ENCODE measurements at regions not wholly inside any gene's neighbourhood (a gene's known extent, or its start where the extent isn't known, plus 50 kb on each side); places are given as distances from the start of the nearest gene placed in this dataset.
A peak's percentile ranks its signal among the peaks of the same experiment; 100 is the strongest.

DNA sequence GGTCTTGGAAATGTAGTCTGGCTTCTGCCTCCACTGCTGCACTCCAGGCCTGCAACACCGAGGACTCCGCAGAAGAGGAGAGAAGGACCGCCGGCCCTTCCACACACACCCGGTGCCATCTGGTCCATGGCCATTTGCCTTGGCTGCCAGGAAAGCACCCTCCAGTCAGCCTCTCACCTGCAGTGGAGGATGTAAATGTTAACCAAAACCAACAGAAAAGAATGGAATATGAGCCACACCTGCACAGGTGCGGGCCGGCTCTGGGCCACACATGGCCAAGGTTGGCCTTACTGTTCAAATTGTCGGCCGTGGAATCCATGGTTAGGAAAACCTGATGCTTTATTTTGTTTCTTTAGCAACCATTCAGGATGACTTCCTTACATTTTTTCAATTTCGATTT is 178.3 kb upstream of the C2CD4B start:
- H3K36me3 ChIP-seq (ENCODE audit: control insufficient read depth in 2 of 2, insufficient read depth in 2 of 2, low read length in 2 of 2) = no peaks in the 10 kb centered on the region
- H3K27ac ChIP-seq (ENCODE audit: low read depth in 2 of 2, low read length in 2 of 2) = peak overlapping the region; percentile 7 to 16
- no peaks in the 10 kb centered on the region for H3K27me3 ChIP-seq (ENCODE audit: control insufficient read depth in 2 of 2, insufficient read depth in 2 of 2, low read length in 2 of 2)
- no peak overlapping the region for H3K9ac ChIP-seq (ENCODE audit: low read depth in 1 of 2, low read length in 2 of 2)
- peak overlapping the region in 1 of 2 donors; percentile 2 for H3K4me3 ChIP-seq (ENCODE audit: low read length in 2 of 2)
- H3K4me1 ChIP-seq (ENCODE audit: control insufficient read depth in 2 of 2, insufficient read depth in 2 of 2, low read length in 2 of 2) = peaks cover 11 to 18% of the 10 kb centered on the region in 2 donors
- H3K9me3 ChIP-seq (ENCODE audit: control insufficient read depth in 2 of 2, low read length in 2 of 2) = no peaks in the 10 kb centered on the region

DNA sequence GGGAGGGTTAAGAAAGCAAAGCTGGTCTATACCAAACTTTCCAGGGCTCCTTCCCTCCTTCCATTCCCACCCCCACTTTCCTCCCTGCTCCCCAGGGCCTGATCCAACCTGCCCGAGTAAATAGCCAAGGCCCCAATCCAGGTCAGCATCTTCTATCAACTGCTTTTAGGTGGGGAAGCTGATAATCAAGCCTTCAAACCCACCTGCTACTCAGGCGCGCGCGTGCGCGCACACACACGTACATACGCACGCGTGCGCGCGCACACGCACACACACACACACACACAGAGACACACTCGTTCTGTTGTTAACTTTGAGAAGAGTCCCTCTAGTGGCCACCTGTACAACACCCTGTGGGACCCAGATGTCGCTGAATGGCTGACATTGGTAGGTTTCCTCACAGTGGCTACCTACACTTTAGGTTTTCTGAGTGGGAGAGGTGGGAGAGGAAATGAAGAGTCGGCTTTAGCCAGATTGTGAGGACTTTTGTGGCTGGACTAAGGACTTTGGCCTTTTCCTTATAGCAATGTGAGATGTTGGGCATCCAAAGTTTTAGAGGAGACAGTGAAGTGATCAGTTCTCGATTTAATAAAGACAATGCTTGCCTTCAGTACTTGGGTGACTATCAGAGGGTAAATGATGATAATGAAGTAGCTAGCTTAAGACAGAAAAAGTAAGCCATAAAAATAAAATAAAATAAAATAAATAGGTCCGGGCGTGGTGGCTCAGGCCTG is 179.9 kb upstream of the C2CD4B start:
- no peak overlapping the region for H3K27ac ChIP-seq (ENCODE audit: low read depth in 2 of 2, low read length in 2 of 2)
- no peaks in the 10 kb centered on the region for H3K9me3 ChIP-seq (ENCODE audit: control insufficient read depth in 2 of 2, low read length in 2 of 2)
- peak overlapping the region; percentile 63 to 65 for H3K4me3 ChIP-seq (ENCODE audit: low read length in 2 of 2)
- H3K27me3 ChIP-seq (ENCODE audit: control insufficient read depth in 2 of 2, insufficient read depth in 2 of 2, low read length in 2 of 2) = no peaks in the 10 kb centered on the region
- H3K9ac ChIP-seq (ENCODE audit: low read depth in 1 of 2, low read length in 2 of 2) = peak overlapping the region in 1 of 2 donors; percentile 53
- H3K4me1 ChIP-seq (ENCODE audit: control insufficient read depth in 2 of 2, insufficient read depth in 2 of 2, low read length in 2 of 2) = peaks cover 17 to 24% of the 10 kb centered on the region in 2 donors
- no peaks in the 10 kb centered on the region for H3K36me3 ChIP-seq (ENCODE audit: control insufficient read depth in 2 of 2, insufficient read depth in 2 of 2, low read length in 2 of 2)

GRCh38 chr15:62346168-62346567 is 181.1 kb upstream of the C2CD4B start:
- H3K27ac ChIP-seq (ENCODE audit: low read depth in 2 of 2, low read length in 2 of 2) = no peak overlapping the region
- no peaks in the 10 kb centered on the region for H3K36me3 ChIP-seq (ENCODE audit: control insufficient read depth in 2 of 2, insufficient read depth in 2 of 2, low read length in 2 of 2)
- H3K4me1 ChIP-seq (ENCODE audit: control insufficient read depth in 2 of 2, insufficient read depth in 2 of 2, low read length in 2 of 2) = peaks cover 17 to 24% of the 10 kb centered on the region in 2 donors
- no peaks in the 10 kb centered on the region for H3K9me3 ChIP-seq (ENCODE audit: control insufficient read depth in 2 of 2, low read length in 2 of 2)
- no peaks in the 10 kb centered on the region for H3K27me3 ChIP-seq (ENCODE audit: control insufficient read depth in 2 of 2, insufficient read depth in 2 of 2, low read length in 2 of 2)
- H3K4me3 ChIP-seq (ENCODE audit: low read length in 2 of 2) = no peak overlapping the region
- H3K9ac ChIP-seq (ENCODE audit: low read depth in 1 of 2, low read length in 2 of 2) = no peak overlapping the region

DNA sequence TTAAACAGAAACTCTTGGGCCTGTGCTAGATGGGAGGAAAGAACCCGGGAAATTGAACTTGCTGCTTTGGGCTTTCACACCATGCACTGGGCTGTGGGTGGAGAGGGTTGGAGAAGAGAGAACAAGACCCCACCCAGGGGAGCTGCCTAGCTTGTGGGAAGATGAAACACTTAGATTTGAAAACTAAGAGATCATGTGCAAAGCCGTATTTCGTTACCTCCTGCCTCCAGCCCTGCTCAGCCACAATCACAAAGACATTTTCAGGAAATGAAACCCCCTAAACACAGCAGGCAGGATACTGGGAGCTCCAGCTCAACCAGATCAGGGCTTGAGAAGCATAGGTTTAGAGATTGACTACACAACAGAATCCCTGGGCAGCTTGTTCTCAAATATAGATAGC is 183.0 kb upstream of the C2CD4B start:
- Histone ChIP-seq H3K9ac (ENCODE audit: low read depth in 1 of 2, low read length in 2 of 2) (peak overlapping the region in 1 of 2 donors; percentile 16), H3K27me3 (ENCODE audit: control insufficient read depth in 2 of 2, insufficient read depth in 2 of 2, low read length in 2 of 2) (no peaks in the 10 kb centered on the region), H3K4me1 (ENCODE audit: control insufficient read depth in 2 of 2, insufficient read depth in 2 of 2, low read length in 2 of 2) (peaks cover 16 to 24% of the 10 kb centered on the region in 2 donors), H3K27ac (ENCODE audit: low read depth in 2 of 2, low read length in 2 of 2) (peak overlapping the region; percentile 39 to 73), H3K4me3 (ENCODE audit: low read length in 2 of 2) (no peak overlapping the region), H3K36me3 (ENCODE audit: control insufficient read depth in 2 of 2, insufficient read depth in 2 of 2, low read length in 2 of 2) (no peaks in the 10 kb centered on the region), H3K9me3 (ENCODE audit: control insufficient read depth in 2 of 2, low read length in 2 of 2) (no peaks in the 10 kb centered on the region)

GRCh38 chr15:62348623-62349022 is 183.5 kb upstream of the C2CD4B start:
- no peak overlapping the region for H3K4me3 ChIP-seq (ENCODE audit: low read length in 2 of 2)

GRCh38 chr15:62352817-62353216 is 187.7 kb upstream of the C2CD4B start:
- H3K4me1 ChIP-seq (ENCODE audit: control insufficient read depth in 2 of 2, insufficient read depth in 2 of 2, low read length in 2 of 2) = peaks cover 9 to 13% of the 10 kb centered on the region in 2 donors
- H3K27me3 ChIP-seq (ENCODE audit: control insufficient read depth in 2 of 2, insufficient read depth in 2 of 2, low read length in 2 of 2) = no peaks in the 10 kb centered on the region
- H3K4me3 ChIP-seq (ENCODE audit: low read length in 2 of 2) = no peak overlapping the region

More at GRCh38 chr15:62348623-62349022, 183.5 kb upstream of the C2CD4B start:
- Histone ChIP-seq H3K36me3 (ENCODE audit: control insufficient read depth in 2 of 2, insufficient read depth in 2 of 2, low read length in 2 of 2) (no peaks in the 10 kb centered on the region), H3K9me3 (ENCODE audit: control insufficient read depth in 2 of 2, low read length in 2 of 2) (no peaks in the 10 kb centered on the region), H3K4me1 (ENCODE audit: control insufficient read depth in 2 of 2, insufficient read depth in 2 of 2, low read length in 2 of 2) (peaks cover 14 to 24% of the 10 kb centered on the region in 2 donors), H3K27ac (ENCODE audit: low read depth in 2 of 2, low read length in 2 of 2) (peak overlapping the region; percentile 17 to 64), H3K9ac (ENCODE audit: low read depth in 1 of 2, low read length in 2 of 2) (no peak overlapping the region), H3K27me3 (ENCODE audit: control insufficient read depth in 2 of 2, insufficient read depth in 2 of 2, low read length in 2 of 2) (no peaks in the 10 kb centered on the region)

DNA sequence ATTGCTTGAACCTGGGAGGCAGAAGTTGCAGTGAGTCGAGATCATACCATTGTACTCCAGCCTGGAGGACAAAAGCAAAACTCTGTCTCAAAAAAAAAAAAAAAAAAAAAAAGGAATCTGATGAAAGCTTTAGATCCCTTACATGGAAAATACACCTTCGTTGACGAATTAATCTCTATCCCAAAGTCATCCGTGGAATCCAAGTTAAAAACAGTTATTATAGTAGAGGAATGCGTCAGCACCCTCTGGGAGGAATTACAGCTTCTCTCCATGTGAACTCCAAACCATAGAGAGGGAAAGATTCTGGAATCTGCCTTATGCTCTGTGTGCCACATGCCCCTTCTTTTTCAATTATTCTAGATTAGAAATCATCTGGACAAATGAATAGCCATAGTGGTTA is 192.3 kb upstream of the C2CD4B start:
- no peaks in the 10 kb centered on the region for H3K36me3 ChIP-seq (ENCODE audit: control insufficient read depth in 2 of 2, insufficient read depth in 2 of 2, low read length in 2 of 2)
- H3K27me3 ChIP-seq (ENCODE audit: control insufficient read depth in 2 of 2, insufficient read depth in 2 of 2, low read length in 2 of 2) = no peaks in the 10 kb centered on the region
- no peak overlapping the region for H3K4me3 ChIP-seq (ENCODE audit: low read length in 2 of 2)
- no peak overlapping the region for H3K27ac ChIP-seq (ENCODE audit: low read depth in 2 of 2, low read length in 2 of 2)
- no peak overlapping the region for H3K9ac ChIP-seq (ENCODE audit: low read depth in 1 of 2, low read length in 2 of 2)
- H3K9me3 ChIP-seq (ENCODE audit: control insufficient read depth in 2 of 2, low read length in 2 of 2) = no peaks in the 10 kb centered on the region
- H3K4me1 ChIP-seq (ENCODE audit: control insufficient read depth in 2 of 2, insufficient read depth in 2 of 2, low read length in 2 of 2) = no peaks in the 10 kb centered on the region

More at GRCh38 chr15:62352817-62353216, 187.7 kb upstream of the C2CD4B start:
- Histone ChIP-seq H3K9ac (ENCODE audit: low read depth in 1 of 2, low read length in 2 of 2) (no peak overlapping the region), H3K9me3 (ENCODE audit: control insufficient read depth in 2 of 2, low read length in 2 of 2) (no peaks in the 10 kb centered on the region), H3K27ac (ENCODE audit: low read depth in 2 of 2, low read length in 2 of 2) (no peak overlapping the region), H3K36me3 (ENCODE audit: control insufficient read depth in 2 of 2, insufficient read depth in 2 of 2, low read length in 2 of 2) (no peaks in the 10 kb centered on the region)

DNA sequence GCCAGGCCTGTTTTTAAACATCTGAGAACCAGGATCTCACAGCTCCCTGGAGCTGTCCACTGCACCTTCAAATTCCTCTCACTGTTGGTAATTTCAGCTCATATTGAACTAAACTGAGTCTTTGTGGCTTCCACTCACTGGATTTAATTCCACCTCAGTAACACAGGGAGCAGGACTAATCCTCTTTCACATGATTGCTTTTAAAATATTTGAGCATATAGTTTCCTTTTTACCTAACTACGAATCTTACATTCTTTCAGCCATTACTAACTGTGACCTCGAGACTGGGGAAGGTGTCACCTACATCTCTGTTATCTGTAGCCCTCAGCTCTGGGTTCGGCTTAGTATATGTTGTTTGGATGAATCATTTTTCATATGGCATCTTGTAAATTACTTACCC is 194.3 kb upstream of the C2CD4B start:
- H3K36me3 ChIP-seq (ENCODE audit: control insufficient read depth in 2 of 2, insufficient read depth in 2 of 2, low read length in 2 of 2) = no peaks in the 10 kb centered on the region
- no peaks in the 10 kb centered on the region for H3K4me1 ChIP-seq (ENCODE audit: control insufficient read depth in 2 of 2, insufficient read depth in 2 of 2, low read length in 2 of 2)
- H3K27ac ChIP-seq (ENCODE audit: low read depth in 2 of 2, low read length in 2 of 2) = no peak overlapping the region
- no peak overlapping the region for H3K9ac ChIP-seq (ENCODE audit: low read depth in 1 of 2, low read length in 2 of 2)
- no peak overlapping the region for H3K4me3 ChIP-seq (ENCODE audit: low read length in 2 of 2)
- no peaks in the 10 kb centered on the region for H3K9me3 ChIP-seq (ENCODE audit: control insufficient read depth in 2 of 2, low read length in 2 of 2)
- no peaks in the 10 kb centered on the region for H3K27me3 ChIP-seq (ENCODE audit: control insufficient read depth in 2 of 2, insufficient read depth in 2 of 2, low read length in 2 of 2)

- Histone ChIP-seq H3K36me3 (ENCODE audit: control insufficient read depth in 2 of 2, insufficient read depth in 2 of 2, low read length in 2 of 2) (no peaks in the 10 kb centered on the region), H3K4me3 (ENCODE audit: low read length in 2 of 2) (no peak overlapping the region), H3K4me1 (ENCODE audit: control insufficient read depth in 2 of 2, insufficient read depth in 2 of 2, low read length in 2 of 2) (peaks cover 0 to under 1% of the 10 kb centered on the region in 2 donors), H3K9me3 (ENCODE audit: control insufficient read depth in 2 of 2, low read length in 2 of 2) (no peaks in the 10 kb centered on the region), H3K27ac (ENCODE audit: low read depth in 2 of 2, low read length in 2 of 2) (no peak overlapping the region), H3K9ac (ENCODE audit: low read depth in 1 of 2, low read length in 2 of 2) (no peak overlapping the region), H3K27me3 (ENCODE audit: control insufficient read depth in 2 of 2, insufficient read depth in 2 of 2, low read length in 2 of 2) (no peaks in the 10 kb centered on the region)
Observed at GRCh38 chr15:62360332-62361097, 195.4 kb upstream of the C2CD4B start.

GRCh38 chr15:62362144-62362543 is 197.1 kb upstream of the C2CD4B start:
- Histone ChIP-seq H3K36me3 (ENCODE audit: control insufficient read depth in 2 of 2, insufficient read depth in 2 of 2, low read length in 2 of 2) (no peaks in the 10 kb centered on the region), H3K9me3 (ENCODE audit: control insufficient read depth in 2 of 2, low read length in 2 of 2) (no peaks in the 10 kb centered on the region), H3K27me3 (ENCODE audit: control insufficient read depth in 2 of 2, insufficient read depth in 2 of 2, low read length in 2 of 2) (peaks cover 0 to 2% of the 10 kb centered on the region in 2 donors), H3K9ac (ENCODE audit: low read depth in 1 of 2, low read length in 2 of 2) (no peak overlapping the region), H3K4me1 (ENCODE audit: control insufficient read depth in 2 of 2, insufficient read depth in 2 of 2, low read length in 2 of 2) (peaks cover 0 to 3% of the 10 kb centered on the region in 2 donors), H3K27ac (ENCODE audit: low read depth in 2 of 2, low read length in 2 of 2) (no peak overlapping the region), H3K4me3 (ENCODE audit: low read length in 2 of 2) (no peak overlapping the region)
